H1 (cell line): ENCODE measurements at regions not wholly inside any gene's neighbourhood (a gene's known extent, or its start where the extent isn't known, plus 50 kb on each side); places are given as distances from the start of the nearest gene placed in this dataset.

Source experiments
- CTCF ChIA-PET: fragments of 300-600 bp; sonication (Branson Sonifier 250); formaldehyde crosslinking; loops from one replicate; lab custom pipeline; 2021; ENCODE audit not compliant: partially characterized antibody; lab: Charles Lee
- POLR2A ChIA-PET: fragments of 300-600 bp; sonication (Branson Sonifier 250); formaldehyde crosslinking; loops from one replicate; lab custom pipeline; 2021; ENCODE audit warnings: inconsistent platforms; ENCODE audit not compliant: partially characterized antibody; lab: Charles Lee
- DNase-seq, 2 experiments: peaks; one replicate each; pipeline versions ENCODE4 v3.0.0 to v3.0.0-alpha.2; 2010 to 2022; ENCODE audit warnings: low spot score in 2 of 2, low read depth in 1 of 2, mixed read lengths in 1 of 2
- FAIRE-seq: peaks from 2 replicates; lab custom pipeline; 2011; peaks lifted over from hg19 to GRCh38; lab: Jason Lieb, UNC
- H2AFZ ChIP-seq: 2 replicates; pipeline ENCODE4 v1.8.1; 2012; ENCODE audit warnings: low read length, inconsistent platforms
- H2AK5ac ChIP-seq: 2 replicates; pipeline ENCODE4 v1.6.1; 2013; ENCODE audit warnings: low read depth, low read length
- H2BK120ac ChIP-seq: replicated peaks from 2 replicates; pipeline ENCODE3; 2013; ENCODE audit warnings: low read depth, low read length, inconsistent platforms
- H2BK12ac ChIP-seq: 2 replicates; pipeline ENCODE4 v1.6.1; 2013; ENCODE audit warnings: low read depth, low read length
- H2BK15ac ChIP-seq: 2 replicates; pipeline ENCODE4 v1.6.1; 2013; ENCODE audit warnings: low read length
- H2BK20ac ChIP-seq: 2 replicates; pipeline ENCODE4 v1.6.1; 2013; ENCODE audit warnings: low read length
- H2BK5ac ChIP-seq: 2 replicates; pipeline ENCODE4 v1.6.1; 2013; ENCODE audit warnings: low read depth, low read length
- H3K14ac ChIP-seq: 2 replicates; pipeline ENCODE4 v1.6.1; 2013; ENCODE audit warnings: inconsistent platforms; ENCODE audit not compliant: insufficient read length
- H3K18ac ChIP-seq: 2 replicates; pipeline ENCODE4 v1.6.1; 2013; ENCODE audit warnings: low read length; ENCODE audit errors: extremely low read depth
- H3K23ac ChIP-seq: 2 replicates; pipeline ENCODE4 v1.6.1; 2013; ENCODE audit warnings: inconsistent platforms; ENCODE audit not compliant: insufficient read length
- H3K23me2 ChIP-seq: 2 replicates; pipeline ENCODE4 v1.6.1; 2013; ENCODE audit warnings: low read depth, low read length
- H3K27ac ChIP-seq: 2 replicates; pipeline ENCODE4 v1.6.1; 2011; ENCODE audit warnings: low read depth, low read length, inconsistent platforms
- H3K27me3 ChIP-seq, 4 experiments: replicated peaks in 1 of 4; 1 replicate in 1 of 4; 2 replicates in 3 of 4; pipeline versions ENCODE4 v1.6.1 to v1.8.1; 2011 to 2013; ENCODE audit warnings: low read length in 3 of 4, mild to moderate bottlenecking in 3 of 4, inconsistent platforms in 2 of 4, mixed read lengths in 2 of 4, moderate library complexity in 1 of 4; ENCODE audit not compliant: control insufficient read depth in 3 of 4, insufficient read depth in 3 of 4; ENCODE audit errors: extremely low read depth in 1 of 4
- H3K36me3 ChIP-seq, 4 experiments: 2 replicates each; pipeline versions ENCODE4 v1.6.1 to v1.8.1; 2011 to 2013; ENCODE audit warnings: mild to moderate bottlenecking in 4 of 4, low read length in 3 of 4, moderate library complexity in 2 of 4, control low read depth in 1 of 4, inconsistent platforms in 1 of 4; ENCODE audit not compliant: insufficient read depth in 4 of 4, control insufficient read depth in 2 of 4
- H3K4ac ChIP-seq: replicated peaks from 2 replicates; pipeline ENCODE3; 2013; ENCODE audit warnings: low read length, low read depth, mixed read lengths, inconsistent platforms; ENCODE audit not compliant: insufficient read length
- H3K4me1 ChIP-seq, 4 experiments: replicated peaks in 1 of 4; 1 replicate in 1 of 4; 2 replicates in 3 of 4; pipeline versions ENCODE4 v1.6.1 to v1.8.1; 2011 to 2013; ENCODE audit warnings: low read length in 3 of 4, inconsistent platforms in 2 of 4, mixed read lengths in 1 of 4; ENCODE audit not compliant: insufficient read depth in 4 of 4, control insufficient read depth in 3 of 4
- H3K4me2 ChIP-seq, 2 experiments: 2 replicates each; pipeline versions ENCODE4 v1.6.1 to v1.8.1; 2011 to 2013; ENCODE audit warnings: low read depth in 2 of 2, low read length in 2 of 2, control low read depth in 1 of 2, inconsistent platforms in 1 of 2, mild to moderate bottlenecking in 1 of 2; ENCODE audit not compliant: insufficient read depth in 1 of 2
- H3K4me3 ChIP-seq, 4 experiments: fragments of 200-600, 300-600 bp in 1 of 4; sonication (generic), shearing (Covaris generic), sonication (Bioruptor Twin) in 1 of 4; 2 replicates each; pipeline versions ENCODE4 v1.5.1 to v1.8.1; 2011 to 2016; ENCODE audit warnings: low read length in 4 of 4, low read depth in 3 of 4, control low read depth in 2 of 4, inconsistent platforms in 2 of 4, mild to moderate bottlenecking in 2 of 4, mixed read lengths in 1 of 4, moderate library complexity in 1 of 4; ENCODE audit not compliant: insufficient read depth in 2 of 4; ENCODE audit errors: extremely low read depth in 1 of 4
- H3K56ac ChIP-seq: replicated peaks from 2 replicates; pipeline ENCODE3; 2013; ENCODE audit warnings: low read depth, mild to moderate bottlenecking, mixed read lengths, low read length, inconsistent platforms; ENCODE audit not compliant: insufficient read length
- H3K79me1 ChIP-seq: 2 replicates; pipeline ENCODE4 v1.6.1; 2013; ENCODE audit warnings: low read depth, low read length, control low read depth
- H3K79me2 ChIP-seq, 2 experiments: 2 replicates each; pipeline versions ENCODE4 v1.6.1 to v1.8.1; 2012 to 2013; ENCODE audit warnings: low read length in 2 of 2, mild to moderate bottlenecking in 2 of 2, inconsistent platforms in 1 of 2; ENCODE audit not compliant: insufficient read depth in 2 of 2, control insufficient read depth in 1 of 2
- H3K9ac ChIP-seq, 4 experiments: replicated peaks in 1 of 4; 1 replicate in 1 of 4; 2 replicates in 3 of 4; pipeline versions ENCODE4 v1.6.1 to v1.8.1; 2011 to 2013; ENCODE audit warnings: low read depth in 3 of 4, low read length in 3 of 4, control low read depth in 2 of 4, mild to moderate bottlenecking in 2 of 4, moderate library complexity in 2 of 4, inconsistent platforms in 1 of 4; ENCODE audit errors: extremely low read depth in 1 of 4
- H3K9me3 ChIP-seq, 2 experiments: 2 replicates each; pipeline versions ENCODE4 v1.6.1 to v1.8.1; 2012 to 2013; ENCODE audit warnings: mild to moderate bottlenecking in 2 of 2, moderate library complexity in 2 of 2, control low read depth in 1 of 2, inconsistent platforms in 1 of 2, low read depth in 1 of 2, low read length in 1 of 2, mixed read lengths in 1 of 2; ENCODE audit not compliant: insufficient read depth in 2 of 2
- H4K20me1 ChIP-seq, 2 experiments: replicated peaks in 1 of 2; 2 replicates each; pipeline versions ENCODE3 to v1.8.1; 2011 to 2013; ENCODE audit warnings: inconsistent platforms in 2 of 2, low read length in 2 of 2, mild to moderate bottlenecking in 1 of 2; ENCODE audit not compliant: insufficient read depth in 2 of 2, control insufficient read depth in 1 of 2
- H4K5ac ChIP-seq: 2 replicates; pipeline ENCODE4 v1.6.1; 2013; ENCODE audit warnings: low read length, low read depth, mixed read lengths, inconsistent platforms; ENCODE audit not compliant: insufficient read length
- H4K8ac ChIP-seq: 2 replicates; pipeline ENCODE4 v1.8.0; 2013; ENCODE audit warnings: mild to moderate bottlenecking, moderate library complexity, low read length, inconsistent platforms; ENCODE audit not compliant: insufficient read depth; ENCODE audit errors: extremely low read depth
- H4K91ac ChIP-seq: replicated peaks from 2 replicates; pipeline ENCODE3; 2013; ENCODE audit warnings: low read length, mixed read lengths, inconsistent platforms; ENCODE audit not compliant: insufficient read length
- ASH2L ChIP-seq: fragments of 200-600, 300-600 bp; sonication (generic); IDR thresholded peaks from one replicate; pipeline ENCODE4 v1.7.1; 2017; ENCODE audit warnings: low read length
- ATF2 ChIP-seq: IDR thresholded peaks from 2 replicates; pipeline ENCODE4 v1.6.1; 2012; ENCODE audit warnings: low read length, inconsistent platforms
- BACH1 ChIP-seq: IDR thresholded peaks from 2 replicates; pipeline ENCODE4 v1.6.1; 2012; ENCODE audit warnings: low read length, improper control_type of control experiment
- CTBP2 ChIP-seq: IDR thresholded peaks from 2 replicates; pipeline ENCODE4 v1.7.0; 2011; ENCODE audit warnings: borderline replicate concordance, mild to moderate bottlenecking, moderate library complexity, mixed read lengths, low read length; ENCODE audit not compliant: insufficient read depth, insufficient read length
- MAX ChIP-seq: IDR thresholded peaks from 2 replicates; pipeline ENCODE4 v1.6.1; 2012; ENCODE audit warnings: inconsistent platforms
- RFX5 ChIP-seq: IDR thresholded peaks from 2 replicates; pipeline ENCODE4 v1.6.1; 2011; ENCODE audit warnings: low read depth, low read length, improper control_type of control experiment, borderline replicate concordance
- RXRA ChIP-seq: IDR thresholded peaks from 2 replicates; pipeline ENCODE4 v1.6.1; 2011; ENCODE audit warnings: low read depth, mild to moderate bottlenecking, low read length, moderate library complexity; ENCODE audit not compliant: insufficient read depth
- SIX5 ChIP-seq: IDR thresholded peaks from 2 replicates; pipeline ENCODE4 v1.6.1; 2011; ENCODE audit warnings: mild to moderate bottlenecking, low read depth, low read length
- YY1 ChIP-seq: IDR thresholded peaks from 2 replicates; pipeline ENCODE4 v1.6.1; 2011; ENCODE audit warnings: low read depth, mild to moderate bottlenecking, low read length
- ZNF274 ChIP-seq: IDR thresholded peaks from 2 replicates; pipeline ENCODE4 v1.7.0; 2012; ENCODE audit warnings: low read length, borderline replicate concordance; ENCODE audit errors: extremely low read depth
- WGBS, 2 experiments: shearing (Covaris generic) in 1 of 2; methylation state at CpG; one replicate each; pipeline versions ENCODE4 v1.1.6 to v1.1.7; 2013 to 2015; ENCODE audit warnings: low lambda C conversion rate in 2 of 2, mixed read lengths in 2 of 2, inconsistent platforms in 1 of 2, low coverage in 1 of 2, missing lambda C conversion rate in 1 of 2; ENCODE audit not compliant: insufficient replicate concordance in 2 of 2, insufficient coverage in 1 of 2, insufficient read length in 1 of 2; ENCODE audit errors: extremely low coverage in 1 of 2, missing lambda C conversion rate in 1 of 2; 5-methylcytosine and 5-hydroxymethylcytosine counted together

GRCh38 chr2:22795287-22795866 lies 589.6 kb upstream of the KLHL29 start:
- Histone ChIP-seq H3K27me3 (no peaks in the 10 kb centered on the region), H2BK20ac (no peak overlapping the region), H3K18ac (no peak overlapping the region), H3K9me3 (no peaks in the 10 kb centered on the region), H2BK15ac (no peak overlapping the region), H3K4me2 (no peak overlapping the region), H2BK12ac (no peak overlapping the region), H3K14ac (no peak overlapping the region), H3K79me2 (no peaks in the 10 kb centered on the region), H3K23ac (no peak overlapping the region), H3K4me3 (no peak overlapping the region; a peak in 1 of 8 replicates), H3K79me1 (no peaks in the 10 kb centered on the region), H2BK5ac (no peak overlapping the region), H3K4me1 (peaks cover 0 to 9% (median 6%) of the 10 kb centered on the region in 4 experiments), H4K20me1 (no peaks in the 10 kb centered on the region), H4K5ac (no peak overlapping the region), H2AFZ (peak overlapping the region; percentile 99), H4K91ac (no peak overlapping the region), H4K8ac (no peak overlapping the region), H3K36me3 (no peaks in the 10 kb centered on the region), H3K27ac (no peak overlapping the region), H3K23me2 (no peaks in the 10 kb centered on the region), H3K9ac (no peak overlapping the region), H3K56ac (no peak overlapping the region), H2AK5ac (no peak overlapping the region), H3K4ac (no peak overlapping the region), H2BK120ac (no peak overlapping the region)
- WGBS, 2 experiments = 84% methylated on average over 3 of the region's 3 CpGs; no CpG with 5 or more reads in 1 of the 2 experiments
- TF ChIP-seq CTBP2 (no peak), YY1 (no peak), ASH2L (no peak), SIX5 (no peak), BACH1 (no peak), MAX (no peak), ATF2 (no peak), ZNF274 (no peak), RFX5 (no peak), RXRA (no peak)
- FAIRE-seq (no peak), DNase-seq (no peak)
- CTCF ChIA-PET = interaction anchor here (0.6 to 1.1 kb wide), 3 partner anchors 11 to 104 kb away, joined by 3 to 4 read pairs (median 3); no protein-coding TSS in a partner anchor
- POLR2A ChIA-PET = no interaction called here
